Keratinocyte (primary cell): ENCODE measurements at regions not wholly inside any gene's neighbourhood (a gene's known extent, or its start where the extent isn't known, plus 50 kb on each side); places are given as distances from the start of the nearest gene placed in this dataset.

ENCODE experiments used
- DNase-seq: peaks from one replicate; pipeline ENCODE4 v3.0.0-alpha.2; 2011; ENCODE audit warnings: low read depth, missing footprints, low spot score
- FAIRE-seq: peaks from 2 replicates; lab custom pipeline; 2011; peaks lifted over from hg19 to GRCh38; lab: Jason Lieb, UNC
- H2AFZ ChIP-seq: 2 replicates; pipeline ENCODE4 v1.6.0; 2012; ENCODE audit warnings: low read length, control low read depth, inconsistent platforms; ENCODE audit not compliant: control insufficient read depth
- H3K27ac ChIP-seq: 2 replicates; pipeline ENCODE4 v1.5.1; 2011; ENCODE audit warnings: low read length; ENCODE audit not compliant: control insufficient read depth, insufficient read depth
- H3K27me3 ChIP-seq: 3 replicates; pipeline ENCODE4 v1.6.0; 2011; ENCODE audit warnings: low read length; ENCODE audit not compliant: control insufficient read depth, insufficient read depth; ENCODE audit errors: extremely low read depth
- H3K36me3 ChIP-seq, 2 experiments: 2 replicates in 1 of 2; 3 replicates in 1 of 2; pipeline ENCODE4 v1.5.1; 2011; ENCODE audit warnings: low read length in 2 of 2, mild to moderate bottlenecking in 1 of 2; ENCODE audit not compliant: control insufficient read depth in 2 of 2, insufficient read depth in 2 of 2; ENCODE audit errors: extremely low read depth in 1 of 2
- H3K4me1 ChIP-seq: 3 replicates; pipeline ENCODE4 v1.5.1; 2011; ENCODE audit warnings: low read length; ENCODE audit not compliant: control insufficient read depth, insufficient read depth; ENCODE audit errors: extremely low read depth
- H3K4me2 ChIP-seq: 3 replicates; pipeline ENCODE4 v1.6.0; 2011; ENCODE audit warnings: low read depth, low read length; ENCODE audit not compliant: control insufficient read depth, insufficient read depth; ENCODE audit errors: extremely low read depth
- H3K4me3 ChIP-seq, 3 experiments: fragments of 200-600 bp in 1 of 3; sonication (generic) in 1 of 3; 2 replicates in 2 of 3; 3 replicates in 1 of 3; pipeline ENCODE4 v1.5.1; 2011 to 2016; ENCODE audit warnings: low read length in 3 of 3, mild to moderate bottlenecking in 3 of 3, control low read depth in 2 of 3, inconsistent platforms in 1 of 3, low read depth in 1 of 3, mixed read lengths in 1 of 3, mixed run types in 1 of 3, moderate library complexity in 1 of 3; ENCODE audit not compliant: control insufficient read depth in 2 of 3, insufficient read depth in 2 of 3; ENCODE audit errors: extremely low read depth in 1 of 3
- H3K79me2 ChIP-seq: 2 replicates; pipeline ENCODE4 v1.6.0; 2012; ENCODE audit warnings: low read length; ENCODE audit not compliant: control insufficient read depth, insufficient read depth
- H3K9ac ChIP-seq: 3 replicates; pipeline ENCODE4 v1.6.0; 2011; ENCODE audit warnings: low read length; ENCODE audit not compliant: control insufficient read depth, insufficient read depth; ENCODE audit errors: extremely low read depth
- H3K9me1 ChIP-seq: 3 replicates; pipeline ENCODE4 v1.6.0; 2011; ENCODE audit warnings: low read length; ENCODE audit not compliant: control insufficient read depth, insufficient read depth; ENCODE audit errors: extremely low read depth
- H3K9me3 ChIP-seq: 2 replicates; pipeline ENCODE4 v1.5.1; 2012; ENCODE audit warnings: low read depth, low read length; ENCODE audit not compliant: control insufficient read depth
- H4K20me1 ChIP-seq: 3 replicates; pipeline ENCODE4 v1.6.0; 2011; ENCODE audit warnings: low read length; ENCODE audit not compliant: control insufficient read depth, insufficient read depth; ENCODE audit errors: extremely low read depth
- EZH2 ChIP-seq: IDR thresholded peaks from one replicate; pipeline ENCODE4 v1.6.1; 2012; ENCODE audit warnings: inconsistent platforms, mild to moderate bottlenecking, low read length, moderate library complexity
- dilution Hi-C: fragments of 300-500 bp; cut with MboI; formaldehyde crosslinking; loops from one replicate; pipeline ENCODE4 v1.7.0; 2020; ENCODE audit warnings: low sequenced_read_pairs; ENCODE audit not compliant: extremely low pct_ligation_motif_present
- TF ChIP-seq, protein P1 (sequence below), 3 experiments: IDR thresholded peaks in 1 of 3; conservative IDR thresholded peaks in 1 of 3; optimal IDR thresholded peaks in 1 of 3; 2 replicates in 2 of 3; 3 replicates in 1 of 3; pipeline versions ENCODE3 to v1.5.1; 2011; ENCODE audit warnings: low read length in 3 of 3, mild to moderate bottlenecking in 3 of 3, moderate library complexity in 2 of 3, control low read depth in 1 of 3, inconsistent platforms in 1 of 3; ENCODE audit not compliant: insufficient read depth in 2 of 3; ENCODE audit errors: extremely low read depth in 1 of 3

DNA sequence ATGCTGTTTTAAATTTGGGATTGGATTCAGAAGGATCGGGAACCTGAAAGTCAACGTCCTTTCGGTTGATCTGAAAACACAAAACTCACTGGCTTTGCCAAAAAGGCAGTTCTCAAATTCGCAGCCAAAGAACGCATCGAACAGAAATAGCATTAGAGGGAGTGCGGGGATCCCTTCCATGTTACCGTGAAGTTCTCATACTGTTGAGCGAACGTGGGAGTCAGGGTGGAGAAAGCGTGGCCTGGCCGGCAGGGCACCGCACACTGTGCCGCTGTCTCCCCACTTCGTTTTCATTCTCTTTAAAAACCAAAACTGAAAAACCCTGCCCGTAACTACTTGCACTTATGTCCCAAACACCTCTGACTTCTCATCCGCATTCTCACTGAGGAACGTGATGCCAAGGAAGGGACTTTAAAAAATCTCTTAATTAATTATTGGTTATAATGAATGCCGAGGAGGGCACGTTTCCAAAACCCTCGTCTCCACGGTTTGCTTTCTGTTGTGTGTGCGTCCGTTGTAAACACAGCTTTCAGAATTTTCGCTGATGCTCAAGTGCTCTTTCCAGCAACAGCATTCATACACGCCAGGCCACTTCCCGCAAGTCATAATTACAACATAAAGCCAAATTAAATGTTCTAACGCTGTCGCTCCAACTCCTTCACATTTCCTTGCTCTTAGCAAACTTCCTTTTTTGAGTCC is 60.9 kb upstream of the TWIST2 start:
- Histone ChIP-seq H3K27me3 (peaks cover 3% of the 10 kb centered on the region), H3K4me1 (no peaks in the 10 kb centered on the region), H3K4me3 (no peak overlapping the region), H3K9me1 (no peaks in the 10 kb centered on the region), H3K36me3 (no peaks in the 10 kb centered on the region), H3K27ac (no peak overlapping the region), H2AFZ (no peak overlapping the region), H3K9ac (no peak overlapping the region), H4K20me1 (no peaks in the 10 kb centered on the region), H3K9me3 (no peaks in the 10 kb centered on the region), H3K79me2 (no peaks in the 10 kb centered on the region), H3K4me2 (no peak overlapping the region)
- FAIRE-seq (no peak), DNase-seq (no peak)
- TF ChIP-seq, protein P1, sequence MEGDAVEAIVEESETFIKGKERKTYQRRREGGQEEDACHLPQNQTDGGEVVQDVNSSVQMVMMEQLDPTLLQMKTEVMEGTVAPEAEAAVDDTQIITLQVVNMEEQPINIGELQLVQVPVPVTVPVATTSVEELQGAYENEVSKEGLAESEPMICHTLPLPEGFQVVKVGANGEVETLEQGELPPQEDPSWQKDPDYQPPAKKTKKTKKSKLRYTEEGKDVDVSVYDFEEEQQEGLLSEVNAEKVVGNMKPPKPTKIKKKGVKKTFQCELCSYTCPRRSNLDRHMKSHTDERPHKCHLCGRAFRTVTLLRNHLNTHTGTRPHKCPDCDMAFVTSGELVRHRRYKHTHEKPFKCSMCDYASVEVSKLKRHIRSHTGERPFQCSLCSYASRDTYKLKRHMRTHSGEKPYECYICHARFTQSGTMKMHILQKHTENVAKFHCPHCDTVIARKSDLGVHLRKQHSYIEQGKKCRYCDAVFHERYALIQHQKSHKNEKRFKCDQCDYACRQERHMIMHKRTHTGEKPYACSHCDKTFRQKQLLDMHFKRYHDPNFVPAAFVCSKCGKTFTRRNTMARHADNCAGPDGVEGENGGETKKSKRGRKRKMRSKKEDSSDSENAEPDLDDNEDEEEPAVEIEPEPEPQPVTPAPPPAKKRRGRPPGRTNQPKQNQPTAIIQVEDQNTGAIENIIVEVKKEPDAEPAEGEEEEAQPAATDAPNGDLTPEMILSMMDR (optimal IDR thresholded peaks at IDR 0.05 in 1 of 3, IDR thresholded peaks at IDR 0.05 in 1 of 3, conservative IDR thresholded peaks at IDR 0.05 in 1 of 3; ENCODE audit: extremely low read depth in 1 of 3, insufficient read depth in 2 of 3, low read length in 3 of 3): no peak
- no peak for TF ChIP-seq EZH2
- dilution Hi-C loops: no loop called here

DNA sequence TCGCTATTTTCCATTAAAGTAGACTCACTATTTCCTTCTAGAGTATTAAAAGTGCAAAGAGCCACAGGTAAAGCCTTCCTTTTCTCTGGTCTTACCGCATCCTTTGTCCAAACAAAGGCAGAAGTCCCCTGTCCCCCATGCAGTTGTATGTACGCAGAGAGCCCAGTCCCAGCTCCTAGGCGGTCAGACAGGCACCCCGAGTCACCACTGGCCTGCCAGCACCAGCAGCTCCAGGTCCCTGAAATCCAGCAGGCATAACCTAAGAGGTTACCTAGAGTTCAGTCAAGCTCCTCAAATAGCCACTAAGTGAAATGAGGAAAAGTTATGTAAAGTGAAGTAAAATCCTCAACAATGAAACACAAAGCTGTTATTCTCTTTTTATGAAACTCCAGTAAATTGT is 60.4 kb upstream of the TWIST2 start:
- Histone ChIP-seq H3K9me3 (no peaks in the 10 kb centered on the region), H3K79me2 (no peaks in the 10 kb centered on the region), H3K4me2 (no peak overlapping the region), H3K4me3 (no peak overlapping the region), H3K9ac (no peak overlapping the region), H3K27me3 (peaks cover 3% of the 10 kb centered on the region), H2AFZ (no peak overlapping the region), H3K27ac (no peak overlapping the region), H3K9me1 (no peaks in the 10 kb centered on the region), H4K20me1 (no peaks in the 10 kb centered on the region), H3K36me3 (no peaks in the 10 kb centered on the region), H3K4me1 (no peaks in the 10 kb centered on the region)
- TF ChIP-seq EZH2: no peak
- TF ChIP-seq, protein P1 (optimal IDR thresholded peaks at IDR 0.05 in 1 of 3, IDR thresholded peaks at IDR 0.05 in 1 of 3, conservative IDR thresholded peaks at IDR 0.05 in 1 of 3; ENCODE audit: extremely low read depth in 1 of 3, insufficient read depth in 2 of 3, low read length in 3 of 3): no peak
- dilution Hi-C loops: no loop called here
- DNase-seq: no peak
- no peak for FAIRE-seq
